Muscle of arm (tissue), 1 donor: ENCODE measurements at regions not wholly inside any gene's neighbourhood (a gene's known extent, or its start where the extent isn't known, plus 50 kb on each side); places are given as distances from the start of the nearest gene placed in this dataset.
"Not testable (repeated sequence)": the region's sequence is repeated elsewhere in the genome, so short reads cannot be mapped to it uniquely, and the experiment has no call there.

Source experiments
- DNase-seq: peaks from one replicate; pipeline ENCODE4 v3.0.0-alpha.2; 2013

- no peak for DNase-seq
Observed at GRCh38 chr2:149861034-149861433, 273.5 kb upstream of the MMADHC start.

DNA sequence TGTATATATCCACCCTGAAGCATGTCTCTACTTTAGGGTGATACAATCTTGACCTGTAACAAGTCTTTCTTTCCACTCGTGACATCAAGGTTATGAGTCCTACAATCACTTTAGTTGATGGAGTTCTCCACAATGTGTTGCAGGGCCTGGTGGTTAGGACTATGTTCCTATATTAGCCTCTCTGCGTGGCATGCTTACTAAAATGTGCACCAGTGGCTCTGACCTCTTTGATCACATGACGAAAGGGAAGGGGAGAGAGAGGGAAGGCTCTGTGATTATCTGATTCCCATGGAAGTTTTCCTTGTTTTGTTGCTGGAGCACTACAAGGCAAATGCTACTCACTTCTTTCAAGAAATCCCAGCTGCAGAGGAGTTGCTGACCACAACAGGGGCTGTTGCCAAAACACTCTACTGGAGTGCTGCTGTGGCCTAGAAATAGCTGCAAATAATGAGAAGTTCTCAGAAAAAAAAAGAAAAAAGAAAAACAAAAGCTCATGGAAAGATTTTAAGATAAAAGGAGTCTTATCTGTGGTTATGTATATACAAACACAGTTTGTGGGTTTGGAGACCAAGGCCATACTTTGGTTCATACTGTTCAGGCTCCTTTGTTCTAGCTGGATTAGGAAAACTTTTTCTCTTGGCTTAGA is 272.8 kb upstream of the MMADHC start:
- DNase-seq = peak; percentile 81

GRCh38 chr2:149858901-149859634 is 271.5 kb upstream of the MMADHC start:
- peak; percentile 59 for DNase-seq

GRCh38 chr2:149858216-149858615 is 270.6 kb upstream of the MMADHC start:
- peak; percentile 33 for DNase-seq

GRCh38 chr2:149857344-149857743 is 269.8 kb upstream of the MMADHC start:
- DNase-seq = no peak

DNA sequence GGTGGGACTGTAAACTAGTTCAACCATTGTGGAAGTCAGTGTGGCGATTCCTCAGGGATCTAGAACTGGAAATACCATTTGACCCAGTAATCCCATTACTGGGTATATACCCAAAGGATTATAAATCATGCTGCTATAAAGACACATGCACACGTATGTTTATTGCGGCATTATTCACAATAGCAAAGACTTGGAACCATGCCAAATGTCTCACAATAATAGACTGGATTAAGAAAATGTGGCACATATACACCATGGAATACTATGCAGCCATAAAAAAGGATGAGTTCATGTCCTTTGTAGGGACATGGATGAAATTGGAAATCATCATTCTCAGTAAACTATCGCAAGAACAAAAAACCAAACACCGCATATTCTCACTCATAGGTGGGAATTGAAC is 268.3 kb upstream of the MMADHC start:
- not testable (repeated sequence) for DNase-seq

DNA sequence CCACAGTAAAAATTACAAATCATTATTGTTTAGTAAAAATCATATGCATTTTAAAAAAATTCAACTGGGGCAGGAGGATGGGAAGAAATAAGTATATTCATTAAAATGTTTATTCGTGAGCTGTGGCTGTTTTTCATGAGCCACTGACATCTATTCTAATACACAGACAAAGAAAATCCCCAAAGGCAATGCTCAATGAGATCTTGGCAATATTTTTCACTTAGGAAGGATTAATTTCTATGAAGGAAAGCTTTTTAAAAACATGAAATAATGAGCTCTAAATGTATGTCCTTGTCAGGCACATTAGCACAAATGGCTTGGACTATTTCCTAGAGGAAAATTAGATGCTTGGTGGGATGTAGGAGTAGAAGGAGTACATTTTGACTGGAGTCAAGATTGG is 262.0 kb upstream of the MMADHC start:
- DNase-seq = no peak

- DNase-seq = no peak
Observed at GRCh38 chr2:149849136-149849535, 261.6 kb upstream of the MMADHC start.

GRCh38 chr2:149841396-149841795 is 253.8 kb upstream of the MMADHC start:
- DNase-seq = no peak

GRCh38 chr2:149832324-149832723 is 244.7 kb upstream of the MMADHC start:
- DNase-seq = no peak

DNA sequence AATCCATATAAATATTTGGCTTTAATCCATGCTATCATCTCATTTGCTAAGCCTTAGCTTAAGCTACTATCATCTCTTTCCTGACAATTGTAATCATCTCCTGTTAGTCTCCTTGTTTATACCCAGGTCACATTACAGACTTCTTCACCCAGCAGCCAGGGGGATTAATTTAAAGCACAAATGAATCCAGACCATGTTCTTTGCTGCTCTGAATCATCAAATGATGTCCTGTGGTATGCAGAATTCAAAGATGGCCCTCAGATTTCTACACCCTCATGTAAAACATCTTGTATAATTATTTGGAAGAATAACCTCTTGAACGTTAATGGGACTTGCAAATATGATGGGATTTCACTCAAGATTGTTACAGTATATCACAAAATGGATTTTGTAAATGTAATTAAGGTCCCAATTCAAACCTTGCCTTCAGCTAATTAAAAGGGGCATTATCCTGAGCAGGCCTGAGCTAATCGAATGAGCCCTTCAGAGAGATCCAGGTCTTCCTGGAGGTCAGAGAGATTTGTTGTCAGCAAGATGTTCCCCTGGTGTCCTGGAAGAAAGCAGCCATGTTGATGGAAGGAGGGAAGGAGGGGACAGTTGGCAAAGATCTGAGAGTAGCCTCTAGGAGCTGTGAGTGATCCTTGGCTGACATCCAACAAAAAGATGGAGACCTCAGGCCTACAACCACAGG is 241.1 kb upstream of the MMADHC start:
- no peak for DNase-seq

DNA sequence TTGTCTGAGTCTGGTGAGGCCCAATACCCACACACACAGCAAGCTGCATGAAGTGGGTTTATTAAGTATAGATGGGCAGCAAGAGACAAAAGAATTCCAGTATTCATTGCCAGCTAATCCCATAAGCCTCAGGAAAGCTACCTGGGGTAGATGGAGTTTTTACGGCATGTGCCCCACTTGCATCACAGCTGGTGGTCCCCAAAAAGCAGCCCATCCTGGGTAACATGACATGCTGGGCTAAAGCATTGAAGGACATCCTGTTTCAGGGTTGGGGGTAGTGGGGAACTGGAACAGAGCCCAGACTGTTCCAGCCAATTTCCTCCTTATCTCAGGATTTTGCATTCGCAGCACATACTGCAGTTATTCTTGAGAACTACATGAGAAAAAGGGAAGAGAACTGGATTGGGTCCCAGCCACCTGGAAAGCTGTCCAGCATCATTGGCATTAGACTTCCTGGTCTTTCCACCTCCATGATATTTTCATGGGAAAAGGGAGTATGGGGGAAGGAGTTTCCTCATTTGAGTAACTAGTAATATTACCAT is 240.1 kb upstream of the MMADHC start:
- DNase-seq = no peak

DNA sequence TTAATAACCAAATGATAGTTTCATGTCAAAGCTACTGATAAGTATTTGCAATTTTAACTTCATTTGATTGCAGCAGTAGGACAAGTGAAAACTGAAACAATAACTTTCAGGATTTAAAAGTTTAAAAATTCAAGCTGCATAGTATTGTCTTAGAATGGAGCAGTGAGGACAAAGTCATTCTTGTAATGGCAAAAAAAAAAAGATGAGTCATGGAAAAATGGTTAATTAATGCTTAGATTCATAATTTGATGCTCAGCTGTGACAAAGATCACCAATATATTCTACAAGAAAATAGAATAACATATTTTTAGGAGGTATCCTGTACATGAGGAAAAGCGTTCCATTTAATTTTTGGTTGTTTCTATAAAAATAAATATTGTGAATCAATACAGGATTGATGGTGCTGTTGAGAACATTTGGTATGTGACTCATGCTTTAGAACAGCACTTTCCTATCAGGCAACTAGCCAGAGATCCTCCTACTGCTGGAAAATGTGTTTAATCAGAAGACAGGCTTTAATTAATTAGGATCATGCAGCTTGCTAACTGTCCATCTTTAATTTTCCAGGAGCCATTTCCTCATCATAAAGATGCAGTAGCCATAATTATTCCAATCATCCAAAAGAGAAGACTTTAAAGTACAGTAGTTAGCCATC is 239.0 kb upstream of the MMADHC start:
- no peak for DNase-seq

- no peak for DNase-seq
Observed at GRCh38 chr2:149825473-149825872, 237.9 kb upstream of the MMADHC start.

DNA sequence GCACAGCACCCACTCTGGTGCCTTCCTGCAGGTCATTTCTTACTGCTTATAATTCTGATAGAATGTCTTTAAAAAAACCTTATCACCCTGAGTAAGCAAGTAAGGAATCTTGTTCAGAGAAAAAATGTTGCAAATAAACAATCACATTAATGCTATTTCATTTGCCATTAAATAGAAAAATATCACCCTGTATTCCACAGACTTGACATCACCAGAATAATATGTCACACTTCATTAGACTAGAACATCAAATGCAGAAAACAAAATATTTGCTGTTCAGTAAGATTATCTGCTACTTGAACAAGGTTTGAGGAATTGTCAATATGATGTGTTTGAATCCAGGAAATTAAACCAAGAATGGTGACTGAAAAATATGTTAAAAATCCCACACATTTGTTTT is 236.6 kb upstream of the MMADHC start:
- DNase-seq = no peak

- no peak for DNase-seq
Observed at GRCh38 chr2:149819356-149819957, 231.9 kb upstream of the MMADHC start.

- DNase-seq = no peak
Observed at GRCh38 chr2:149816756-149817551, 229.4 kb upstream of the MMADHC start.

DNA sequence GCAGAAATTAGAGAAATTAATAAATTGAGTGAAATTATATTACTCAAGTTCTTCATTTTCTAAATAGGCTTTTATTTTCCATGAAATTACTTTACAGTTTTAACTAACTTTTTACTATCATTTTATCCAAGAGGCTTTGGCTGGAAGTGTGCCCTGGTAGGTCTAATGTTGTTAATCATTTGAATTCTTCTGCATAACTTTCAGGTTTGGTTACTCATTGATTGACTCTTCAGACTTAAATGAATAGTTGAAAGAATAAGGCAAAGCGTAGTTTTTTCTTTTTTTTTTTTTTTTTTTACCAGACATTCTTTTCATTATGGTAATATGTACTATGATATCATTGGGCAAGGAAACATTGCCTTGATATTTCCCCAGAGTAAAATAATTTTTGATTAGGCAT is 228.4 kb upstream of the MMADHC start:
- no peak for DNase-seq

- no peak for DNase-seq
Observed at GRCh38 chr2:149814901-149815300, 227.3 kb upstream of the MMADHC start.

GRCh38 chr2:149814049-149814448 is 226.5 kb upstream of the MMADHC start:
- no peak for DNase-seq

GRCh38 chr2:149808556-149808955 is 221.0 kb upstream of the MMADHC start:
- no peak for DNase-seq
